HepG2 (cell line): ENCODE measurements at regions not wholly inside any gene's neighbourhood (a gene's known extent, or its start where the extent isn't known, plus 50 kb on each side); places are given as distances from the start of the nearest gene placed in this dataset.

ENCODE experiments used
- ATAC-seq: fragments of 200-7000 bp; cut with Tn5 transposase; 3 replicates; pipeline ENCODE4 v1.9.1; 2020; ENCODE audit warnings: mild to moderate bottlenecking, moderate library complexity
- BruUV-seq: library from RNA; stranded (reverse); fragments of 400-500 nt; replicated peaks from 2 replicates; lab custom pipeline; 2021; lab: Mats Ljungman, UMichigan
- CTCF ChIA-PET: fragments of 300-600 bp; formaldehyde crosslinking; extraction: SDS; loops from one replicate; lab custom pipeline; 2021; ENCODE audit warnings: low total read pairs, inconsistent platforms, low intra/inter-chr PET ratio; lab: Yijun Ruan, JAX
- POLR2A ChIA-PET: fragments of 350-600 bp; sonication (Branson Sonifier 250); formaldehyde crosslinking; loops from one replicate; lab custom pipeline; 2020; ENCODE audit warnings: antibody characterized with exemption, inconsistent platforms; lab: Yijun Ruan, JAX
- DNase-seq: peaks from one replicate; pipeline ENCODE4 v3.0.0-alpha.2; 2015; ENCODE audit warnings: low spot score
- FAIRE-seq: peaks from 3 replicates; lab custom pipeline; 2011; peaks lifted over from hg19 to GRCh38; lab: Jason Lieb, UNC
- H2AFZ ChIP-seq: one replicate; pipeline ENCODE4 v1.6.1; 2011; ENCODE audit warnings: low read length, inconsistent platforms
- H3K27ac ChIP-seq: fragments of 300-600 bp; 3 replicates; pipeline ENCODE4 v1.8.0; 2011; ENCODE audit warnings: mixed run types, mild to moderate bottlenecking, mixed read lengths, low read length, inconsistent platforms; ENCODE audit not compliant: insufficient read depth; ENCODE audit errors: extremely low read length
- H3K27me3 ChIP-seq, 2 experiments: fragments of 200-600 bp in 1 of 2; 2 replicates in 1 of 2; 3 replicates in 1 of 2; pipeline versions ENCODE4 v1.6.0 to v1.8.0; 2011; ENCODE audit warnings: low read length in 2 of 2, mild to moderate bottlenecking in 2 of 2, moderate library complexity in 2 of 2, inconsistent platforms in 1 of 2; ENCODE audit not compliant: insufficient read depth in 2 of 2, control insufficient read depth in 1 of 2
- H3K36me3 ChIP-seq, 2 experiments: fragments of 200-600 bp in 1 of 2; replicated peaks in 1 of 2; 2 replicates in 1 of 2; 3 replicates in 1 of 2; pipeline versions ENCODE4 v1.5.1 to v1.8.0; 2011; ENCODE audit warnings: low read length in 2 of 2, inconsistent platforms in 1 of 2; ENCODE audit not compliant: insufficient read depth in 2 of 2, control insufficient read depth in 1 of 2
- H3K4me1 ChIP-seq: 2 replicates; pipeline ENCODE4 v1.5.1; 2012; ENCODE audit warnings: low read length, inconsistent platforms; ENCODE audit not compliant: insufficient read depth
- H3K4me2 ChIP-seq: 2 replicates; pipeline ENCODE4 v1.6.0; 2011; ENCODE audit warnings: low read depth, low read length, inconsistent platforms
- H3K4me3 ChIP-seq, 3 experiments: fragments of 200-600 bp in 1 of 3; sonication (generic), shearing (Covaris generic) in 1 of 3; replicated peaks in 1 of 3; 2 replicates each; pipeline ENCODE4 v1.5.1; 2011 to 2016; ENCODE audit warnings: low read length in 3 of 3, inconsistent platforms in 2 of 3, low read depth in 2 of 3, mild to moderate bottlenecking in 2 of 3, control low read depth in 1 of 3, mixed read lengths in 1 of 3; ENCODE audit not compliant: insufficient read depth in 1 of 3
- H3K79me2 ChIP-seq: one replicate; pipeline ENCODE4 v1.6.1; 2011; ENCODE audit warnings: low read length, inconsistent platforms; ENCODE audit not compliant: insufficient read depth
- H3K9ac ChIP-seq: 2 replicates; pipeline ENCODE4 v1.6.0; 2011; ENCODE audit warnings: mild to moderate bottlenecking, low read depth, low read length, inconsistent platforms; ENCODE audit not compliant: insufficient read depth
- H3K9me3 ChIP-seq: 2 replicates; pipeline ENCODE4 v1.5.1; 2012; ENCODE audit warnings: mild to moderate bottlenecking, low read length
- H4K20me1 ChIP-seq: 2 replicates; pipeline ENCODE4 v1.6.0; 2011; ENCODE audit warnings: inconsistent platforms, mild to moderate bottlenecking, low read length, moderate library complexity; ENCODE audit not compliant: insufficient read depth
- FOXA1 ChIP-seq, 2 experiments: fragments of 450-650 bp in 1 of 2; sonication (generic) in 1 of 2; formaldehyde crosslinking in 1 of 2; IDR thresholded peaks; 2 replicates each; pipeline versions ENCODE4 v1.4.0 to v1.6.1; 2016 to 2020; ENCODE audit warnings: missing genetic modification reagents in 1 of 2
- FOXA3 ChIP-seq: IDR thresholded peaks from 2 replicates; pipeline ENCODE4 v1.6.1; 2016; ENCODE audit warnings: missing genetic modification reagents, missing compliant biosample characterization
- GABPA ChIP-seq, 2 experiments: IDR thresholded peaks; 2 replicates each; pipeline ENCODE4 v1.6.1; 2011 to 2016; ENCODE audit warnings: low read depth in 2 of 2, low read length in 1 of 2, missing biosample characterization in 1 of 2, missing genetic modification characterization in 1 of 2
- HDAC2 ChIP-seq: sonication (generic); formaldehyde crosslinking; IDR thresholded peaks from 2 replicates; pipeline ENCODE4 v1.4.0; 2020; ENCODE audit warnings: missing genetic modification reagents
- HNRNPK ChIP-seq: fragments of 200-400 bp; formaldehyde crosslinking; IDR thresholded peaks from 2 replicates; pipeline ENCODE4 v1.6.1; 2018; ENCODE audit warnings: low read length, low read depth, moderate library complexity, mild to moderate bottlenecking; ENCODE audit not compliant: poor library complexity, severe bottlenecking
- KAT2B ChIP-seq: fragments of 150-350 bp; IDR thresholded peaks from 2 replicates; pipeline ENCODE4 v1.6.1; 2014; ENCODE audit warnings: low read depth, low read length, borderline replicate concordance
- PBX2 ChIP-seq: IDR thresholded peaks from 2 replicates; pipeline ENCODE4 v1.6.1; 2016; ENCODE audit warnings: control low read depth
- RBM22 ChIP-seq: fragments of 200-400 bp; formaldehyde crosslinking; optimal IDR thresholded peaks from 2 replicates; pipeline ENCODE3; 2017; ENCODE audit warnings: mild to moderate bottlenecking, low read length, moderate library complexity
- TIGD3 ChIP-seq: sonication (generic); formaldehyde crosslinking; IDR thresholded peaks from 2 replicates; pipeline ENCODE4 v1.5.1; 2020; ENCODE audit warnings: mild to moderate bottlenecking, missing genetic modification reagents, borderline replicate concordance
- ZFP36 ChIP-seq: fragments of 150-350 bp; IDR thresholded peaks from 2 replicates; pipeline ENCODE4 v1.6.1; 2018; ENCODE audit warnings: borderline replicate concordance, low read length, low read depth; ENCODE audit not compliant: partially characterized antibody
- ZNF547 ChIP-seq: sonication (generic); formaldehyde crosslinking; IDR thresholded peaks from 2 replicates; pipeline ENCODE4 v1.5.1; 2020; ENCODE audit warnings: mild to moderate bottlenecking, missing genetic modification reagents
- ZNF577 ChIP-seq: sonication (generic); formaldehyde crosslinking; IDR thresholded peaks from 2 replicates; pipeline ENCODE4 v1.4.0; 2020; ENCODE audit warnings: mild to moderate bottlenecking, low read depth, missing genetic modification reagents, borderline replicate concordance
- ZNF891 ChIP-seq: sonication (generic); formaldehyde crosslinking; IDR thresholded peaks from 2 replicates; pipeline ENCODE4 v1.5.0; 2020; ENCODE audit warnings: mild to moderate bottlenecking, missing genetic modification reagents
- WGBS: methylation state at CpG from one replicate; pipeline ENCODE4 v1.1.6; 2017; ENCODE audit warnings: low lambda C conversion rate; 5-methylcytosine and 5-hydroxymethylcytosine counted together
- in situ Hi-C: cut with HindIII; loops from 2 replicates; pipeline ENCODE4 v1.10.0; 2017; ENCODE audit warnings: low pct_unique_long_range_greater_than_20kb; ENCODE audit not compliant: extremely low pct_ligation_motif_present
- intact Hi-C: fragments of 100-400 bp; cut with micrococcal nuclease; formaldehyde crosslinking; loops from one replicate; pipeline ENCODE4 v1.10.0; 2022; ENCODE audit not compliant: unreplicated experiment

GRCh38 chr1:163604896-163605295 lies 283.1 kb downstream of the NUF2 start:
- no TSS peak for BruUV-seq
- no peak for FAIRE-seq

More at GRCh38 chr1:163604896-163605295, 283.1 kb downstream of the NUF2 start:
- no peaks in the 10 kb centered on the region for H3K4me1 ChIP-seq
- TF ChIP-seq GABPA (IDR thresholded peaks at IDR 0.05; ENCODE audit: low read depth, low read length) (no peak), GABPA (CRISPR knock-in tag; IDR thresholded peaks at IDR 0.05; ENCODE audit: low read depth) (no peak), FOXA1 (IDR thresholded peaks at IDR 0.05) (no peak), FOXA1 (CRISPR knock-in tag; IDR thresholded peaks at IDR 0.05) (no peak), ZNF577 (no peak), FOXA3 (CRISPR knock-in tag) (no peak), ZNF891 (CRISPR knock-in tag) (no peak), PBX2 (CRISPR knock-in tag) (no peak), ZFP36 (no peak), HDAC2 (no peak), TIGD3 (no peak), HNRNPK (no peak), RBM22 (no peak), KAT2B (no peak), ZNF547 (CRISPR knock-in tag) (no peak)
- TF ChIP-seq, all 625 proteins: peak for 0
- peaks cover 52% of the 10 kb centered on the region for H3K9me3 ChIP-seq
- ATAC-seq (no peak), DNase-seq (no peak)
- in situ Hi-C loops (no loop called here), intact Hi-C loops (no loop called here)
- no peak overlapping the region for H2AFZ ChIP-seq
- H4K20me1 ChIP-seq = no peaks in the 10 kb centered on the region
- H3K79me2 ChIP-seq = no peaks in the 10 kb centered on the region
- no peaks in the 10 kb centered on the region for H3K36me3 ChIP-seq
- H3K27ac ChIP-seq = no peak overlapping the region
- no peak overlapping the region for H3K4me2 ChIP-seq
- no peak overlapping the region for H3K4me3 ChIP-seq
- CTCF ChIA-PET = no interaction called here
- no peak overlapping the region for H3K9ac ChIP-seq
- 0% methylated on average over 3 of the region's 3 CpGs for WGBS
- no peaks in the 10 kb centered on the region for H3K27me3 ChIP-seq
- POLR2A ChIA-PET = no interaction called here
